Body of pancreas (tissue), 4 donors: ENCODE measurements at regions not wholly inside any gene's neighbourhood (a gene's known extent, or its start where the extent isn't known, plus 50 kb on each side); places are given as distances from the start of the nearest gene placed in this dataset.

Source experiments
- ATAC-seq: fragments of 150-250 bp; one replicate; pipeline ENCODE4 v1.9.1; 2016
- DNase-seq, 4 donors: peaks; one replicate each; pipeline ENCODE4 v3.0.0-alpha.2; 2019
- H3K27ac ChIP-seq, 4 donors: fragments of 200-600 bp; sonication (generic); 1 replicate in 3 of 4; 2 replicates in 1 of 4; pipeline versions ENCODE4 v1.5.1 to v1.6.1; 2016 to 2019; ENCODE audit warnings: mild to moderate bottlenecking in 1 of 4, mixed read lengths in 1 of 4, moderate library complexity in 1 of 4
- H3K27me3 ChIP-seq, 2 donors: fragments of 200-600 bp; sonication (generic); one replicate each; pipeline ENCODE4 v1.6.0; 2016; ENCODE audit warnings: mild to moderate bottlenecking in 1 of 2
- H3K36me3 ChIP-seq, 2 donors: fragments of 200-600 bp; sonication (generic); replicated peaks in 1 of 2; 2 replicates each; pipeline ENCODE4 v1.5.1; 2016; ENCODE audit warnings: low read depth in 2 of 2; ENCODE audit not compliant: insufficient read depth in 1 of 2
- H3K4me1 ChIP-seq: fragments of 200-600 bp; sonication (generic); one replicate; pipeline ENCODE4 v1.6.0; 2016
- H3K4me3 ChIP-seq, 2 donors: fragments of 200-600 bp; sonication (generic); 1 replicate in 1 of 2; 2 replicates in 1 of 2; pipeline ENCODE4 v1.5.1; 2016 to 2019
- H3K9me3 ChIP-seq, 3 donors: fragments of 200-600 bp; sonication (generic); 1 replicate in 2 of 3; 2 replicates in 1 of 3; pipeline ENCODE4 v1.5.1; 2016
- CTCF ChIP-seq, 7 experiments: fragments of 450-650 bp in 4 of 7; fragments of 200-600 bp in 3 of 7; sonication (generic) in 3 of 7; IDR thresholded peaks; one replicate each; pipeline ENCODE4 v1.5.1; 2016 to 2019; ENCODE audit warnings: antibody characterized with exemption in 7 of 7
- POLR2A ChIP-seq, 3 donors: fragments of 450-650 bp; IDR thresholded peaks; one replicate each; pipeline ENCODE4 v1.6.1; 2016; ENCODE audit warnings: antibody characterized with exemption in 3 of 3, mild to moderate bottlenecking in 2 of 3
- WGBS, 2 donors: methylation state at CpG; one replicate each; pipeline ENCODE4 v1.1.5; 2017; 5-methylcytosine and 5-hydroxymethylcytosine counted together
- intact Hi-C: fragments of 100-400 bp; cut with DNase I; formaldehyde crosslinking; loops from one replicate; pipeline ENCODE4 v1.15.1; 2023

- no peak overlapping the region for H3K27ac ChIP-seq
- 84 to 89% methylated on average over 6 of the region's 6 CpGs for WGBS, 2 donors
- H3K4me3 ChIP-seq: no peak overlapping the region
- TF ChIP-seq POLR2A (IDR thresholded peaks at IDR 0.05) (no peak), CTCF (IDR thresholded peaks at IDR 0.05) (no peak)
- H3K36me3 ChIP-seq: no peaks in the 10 kb centered on the region
- intact Hi-C loops: no loop called here
- H3K4me1 ChIP-seq: no peaks in the 10 kb centered on the region
- H3K9me3 ChIP-seq: no peaks in the 10 kb centered on the region
- DNase-seq (no peak), ATAC-seq (no peak)
- no peaks in the 10 kb centered on the region for H3K27me3 ChIP-seq
Observed at GRCh38 chrX:143401160-143401559, 116.1 kb downstream of the SPANXN3 start.

GRCh38 chrX:143378851-143379250, 138.4 kb downstream of the SPANXN3 start:
- Histone ChIP-seq H3K4me1 (no peaks in the 10 kb centered on the region), H3K4me3 (no peak overlapping the region), H3K36me3 (no peaks in the 10 kb centered on the region), H3K27me3 (no peaks in the 10 kb centered on the region), H3K27ac (no peak overlapping the region), H3K9me3 (no peaks in the 10 kb centered on the region)
- ATAC-seq: no peak
- intact Hi-C loops: no loop called here
- 68 to 75% methylated on average over 2 of the region's 2 CpGs for WGBS, 2 donors
- no peak for DNase-seq
- TF ChIP-seq POLR2A (IDR thresholded peaks at IDR 0.05): no peak
- no peak for TF ChIP-seq CTCF (IDR thresholded peaks at IDR 0.05)

- TF ChIP-seq CTCF (IDR thresholded peaks at IDR 0.05) (no peak), POLR2A (IDR thresholded peaks at IDR 0.05) (no peak)
- intact Hi-C loops: no loop called here
- no peaks in the 10 kb centered on the region for H3K27me3 ChIP-seq
- no peaks in the 10 kb centered on the region for H3K36me3 ChIP-seq
- H3K4me3 ChIP-seq: no peak overlapping the region
- no peak overlapping the region for H3K27ac ChIP-seq
- no peaks in the 10 kb centered on the region for H3K4me1 ChIP-seq
- no peak for DNase-seq
- WGBS, 2 donors: 17 to 21% methylated on average over 1 to 3 of the region's 3 CpGs
- ATAC-seq: no peak
- H3K9me3 ChIP-seq: no peaks in the 10 kb centered on the region
Observed at GRCh38 chrX:143363419-143363818, 153.9 kb downstream of the SPANXN3 start.

GRCh38 chrX:143340190-143340589, 177.1 kb downstream of the SPANXN3 start:
- WGBS, 2 donors: 82 to 94% methylated on average over 1 of the region's 1 CpG
- Histone ChIP-seq H3K9me3 (no peaks in the 10 kb centered on the region), H3K27ac (no peak overlapping the region), H3K4me1 (no peaks in the 10 kb centered on the region), H3K4me3 (no peak overlapping the region), H3K27me3 (peaks cover 0 to 3% of the 10 kb centered on the region in 2 donors), H3K36me3 (no peaks in the 10 kb centered on the region)
- no peak for TF ChIP-seq CTCF (IDR thresholded peaks at IDR 0.05)
- no peak for ATAC-seq
- intact Hi-C loops: no loop called here
- no peak for DNase-seq

GRCh38 chrX:143336261-143336660, 181.0 kb downstream of the SPANXN3 start:
- H3K4me3 ChIP-seq: no peak overlapping the region
- no peak for DNase-seq
- no peak overlapping the region for H3K27ac ChIP-seq
- intact Hi-C loops: no loop called here
- 89 to 95% methylated on average over 1 of the region's 1 CpG for WGBS, 2 donors
- no peaks in the 10 kb centered on the region for H3K36me3 ChIP-seq
- no peaks in the 10 kb centered on the region for H3K4me1 ChIP-seq
- no peak for ATAC-seq
- H3K9me3 ChIP-seq: no peaks in the 10 kb centered on the region
- TF ChIP-seq CTCF (IDR thresholded peaks at IDR 0.05) (no peak), POLR2A (IDR thresholded peaks at IDR 0.05) (no peak)
- peaks cover 0 to 3% of the 10 kb centered on the region in 2 donors for H3K27me3 ChIP-seq
